Right lobe of liver (tissue), 6 donors: ENCODE measurements at regions not wholly inside any gene's neighbourhood (a gene's known extent, or its start where the extent isn't known, plus 50 kb on each side); places are given as distances from the start of the nearest gene placed in this dataset.

Experiments used
- ATAC-seq, 4 donors: fragments of 200-7000 bp; cut with Tn5 transposase; one replicate each; pipeline ENCODE4 v1.9.1; 2020; ENCODE audit warnings: mild to moderate bottlenecking in 4 of 4, moderate library complexity in 4 of 4
- DNase-seq, 3 donors: peaks; one replicate each; pipeline ENCODE4 v3.0.0-alpha.2; 2020
- H3K27ac ChIP-seq, 3 donors: fragments of 200-600 bp; one replicate each; pipeline ENCODE4 v1.8.0; 2022
- H3K27me3 ChIP-seq, 2 donors: fragments of 200-600 bp; one replicate each; pipeline ENCODE4 v1.8.0; 2022
- H3K36me3 ChIP-seq, 4 donors: fragments of 200-600 bp; sonication (generic) in 1 of 4; one replicate each; pipeline versions ENCODE4 v1.5.1 to v1.8.0; 2017 to 2022; ENCODE audit warnings: control low read depth in 1 of 4
- H3K4me1 ChIP-seq, 4 donors: fragments of 200-600 bp; sonication (generic) in 1 of 4; one replicate each; pipeline versions ENCODE4 v1.5.1 to v1.8.0; 2017 to 2022; ENCODE audit warnings: control low read depth in 1 of 4
- H3K4me3 ChIP-seq, 3 donors: fragments of 200-600 bp; one replicate each; pipeline ENCODE4 v1.8.0; 2022
- H3K9me3 ChIP-seq, 4 donors: fragments of 200-600 bp; sonication (generic) in 1 of 4; one replicate each; pipeline versions ENCODE4 v1.5.1 to v1.8.0; 2017 to 2022; ENCODE audit warnings: control low read depth in 1 of 4
- POLR2A ChIP-seq: fragments of 450-650 bp; IDR thresholded peaks from one replicate; pipeline ENCODE4 v1.6.1; 2017; ENCODE audit warnings: antibody characterized with exemption, mild to moderate bottlenecking
- WGBS: methylation state at CpG from one replicate; pipeline ENCODE4 v1.1.6; 2018; ENCODE audit warnings: low coverage, low lambda C conversion rate; ENCODE audit not compliant: insufficient coverage; ENCODE audit errors: missing lambda C conversion rate; 5-methylcytosine and 5-hydroxymethylcytosine counted together
- intact Hi-C, 2 donors: fragments of 100-400 bp; cut with DNase I; formaldehyde crosslinking; loops; one replicate each; pipeline versions ENCODE4 v1.11.2 to v1.14.1; 2022
- TF ChIP-seq, protein P1 (sequence below), 4 donors: fragments of 200-600 bp in 3 of 4; fragments of 450-650 bp in 1 of 4; IDR thresholded peaks; one replicate each; pipeline versions ENCODE4 v1.5.1 to v1.8.0; 2016 to 2022; ENCODE audit warnings: antibody characterized with exemption in 4 of 4, mild to moderate bottlenecking in 2 of 4
- donor health status: DM: no; HTN: yes; CAD: no.
- donor health status: DM: no; HTN: no; CAD: no.
- donor health status: DM: no; HTN: no; CAD: no.
- donor health status: DM: no; HTN: yes; CAD: no.
- donor health status: DM: no; HTN: yes; CAD: no.

DNA sequence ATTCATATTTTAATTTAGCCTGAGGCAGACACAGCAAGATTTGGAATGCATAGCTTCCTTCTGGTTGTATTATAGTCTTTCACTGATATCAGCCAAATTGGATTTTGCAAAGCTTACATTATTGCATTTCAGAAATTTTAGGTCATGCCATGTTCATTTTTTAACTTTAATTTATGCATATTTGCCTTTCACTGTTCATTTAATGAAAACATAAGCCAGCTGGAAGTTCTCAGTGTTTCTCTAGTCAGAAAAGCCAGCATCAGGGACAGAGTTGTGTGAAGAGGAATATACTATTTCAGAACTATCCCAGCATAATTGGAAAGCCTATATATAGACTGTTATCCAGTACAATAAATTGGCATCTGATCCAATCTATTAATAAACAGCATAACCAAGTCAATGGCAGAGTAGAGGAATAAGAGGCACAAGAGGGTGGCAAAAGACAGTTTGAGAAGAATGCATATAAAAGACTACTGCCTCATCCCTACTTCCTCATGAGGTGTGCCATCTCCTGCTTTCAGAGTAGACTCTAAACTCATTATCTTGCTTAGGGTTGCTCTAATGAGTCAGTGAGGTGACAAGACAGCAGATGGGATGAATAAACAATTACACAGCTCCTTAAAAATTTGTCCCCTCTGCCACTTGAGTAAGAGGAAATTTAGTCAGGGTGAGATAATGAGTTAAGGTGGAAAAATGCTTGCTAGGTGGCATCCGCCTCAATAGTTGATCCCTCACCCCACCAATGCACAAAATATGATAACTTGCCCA lies 159.8 kb upstream of the HCRTR2 start:
- no peaks in the 10 kb centered on the region for H3K36me3 ChIP-seq
- intact Hi-C loops: no loop called here
- WGBS: 42% methylated on average over 1 of the region's 1 CpG
- ATAC-seq: no peak
- H3K27me3 ChIP-seq: no peaks in the 10 kb centered on the region
- TF ChIP-seq, protein P1, sequence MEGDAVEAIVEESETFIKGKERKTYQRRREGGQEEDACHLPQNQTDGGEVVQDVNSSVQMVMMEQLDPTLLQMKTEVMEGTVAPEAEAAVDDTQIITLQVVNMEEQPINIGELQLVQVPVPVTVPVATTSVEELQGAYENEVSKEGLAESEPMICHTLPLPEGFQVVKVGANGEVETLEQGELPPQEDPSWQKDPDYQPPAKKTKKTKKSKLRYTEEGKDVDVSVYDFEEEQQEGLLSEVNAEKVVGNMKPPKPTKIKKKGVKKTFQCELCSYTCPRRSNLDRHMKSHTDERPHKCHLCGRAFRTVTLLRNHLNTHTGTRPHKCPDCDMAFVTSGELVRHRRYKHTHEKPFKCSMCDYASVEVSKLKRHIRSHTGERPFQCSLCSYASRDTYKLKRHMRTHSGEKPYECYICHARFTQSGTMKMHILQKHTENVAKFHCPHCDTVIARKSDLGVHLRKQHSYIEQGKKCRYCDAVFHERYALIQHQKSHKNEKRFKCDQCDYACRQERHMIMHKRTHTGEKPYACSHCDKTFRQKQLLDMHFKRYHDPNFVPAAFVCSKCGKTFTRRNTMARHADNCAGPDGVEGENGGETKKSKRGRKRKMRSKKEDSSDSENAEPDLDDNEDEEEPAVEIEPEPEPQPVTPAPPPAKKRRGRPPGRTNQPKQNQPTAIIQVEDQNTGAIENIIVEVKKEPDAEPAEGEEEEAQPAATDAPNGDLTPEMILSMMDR (IDR thresholded peaks at IDR 0.05): no peak
- TF ChIP-seq POLR2A: no peak
- no peak for DNase-seq
- no peak overlapping the region for H3K4me3 ChIP-seq
- H3K4me1 ChIP-seq: no peaks in the 10 kb centered on the region
- no peaks in the 10 kb centered on the region for H3K9me3 ChIP-seq
- H3K27ac ChIP-seq: no peak overlapping the region

DNA sequence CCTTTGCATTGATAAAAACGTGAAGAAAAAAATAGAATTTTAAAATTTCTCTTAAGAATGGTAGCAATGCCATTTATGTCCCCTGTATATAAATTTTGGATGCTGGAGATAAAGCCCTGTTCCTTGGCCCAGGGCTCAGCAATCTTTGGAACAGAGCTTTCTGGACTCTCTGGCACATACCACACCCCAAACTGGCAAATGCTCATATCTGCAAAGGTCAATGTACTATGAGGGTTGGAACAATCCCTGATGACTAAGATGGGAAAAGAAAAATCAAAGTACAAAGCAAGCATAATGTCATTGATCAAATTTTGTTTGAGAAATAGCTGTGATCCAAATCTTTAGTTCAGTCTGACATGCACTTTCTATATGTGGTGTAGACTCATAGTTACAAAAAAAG lies 158.1 kb upstream of the HCRTR2 start:
- no peak for TF ChIP-seq POLR2A
- TF ChIP-seq, protein P1 (IDR thresholded peaks at IDR 0.05): no peak
- 28% methylated on average over 1 of the region's 1 CpG for WGBS
- Histone ChIP-seq H3K27me3 (no peaks in the 10 kb centered on the region), H3K27ac (no peak overlapping the region), H3K36me3 (no peaks in the 10 kb centered on the region), H3K9me3 (no peaks in the 10 kb centered on the region), H3K4me3 (no peak overlapping the region), H3K4me1 (no peaks in the 10 kb centered on the region)
- intact Hi-C loops: no loop called here
- DNase-seq (no peak), ATAC-seq (peak; percentile 59 to 99 (median 82))

DNA sequence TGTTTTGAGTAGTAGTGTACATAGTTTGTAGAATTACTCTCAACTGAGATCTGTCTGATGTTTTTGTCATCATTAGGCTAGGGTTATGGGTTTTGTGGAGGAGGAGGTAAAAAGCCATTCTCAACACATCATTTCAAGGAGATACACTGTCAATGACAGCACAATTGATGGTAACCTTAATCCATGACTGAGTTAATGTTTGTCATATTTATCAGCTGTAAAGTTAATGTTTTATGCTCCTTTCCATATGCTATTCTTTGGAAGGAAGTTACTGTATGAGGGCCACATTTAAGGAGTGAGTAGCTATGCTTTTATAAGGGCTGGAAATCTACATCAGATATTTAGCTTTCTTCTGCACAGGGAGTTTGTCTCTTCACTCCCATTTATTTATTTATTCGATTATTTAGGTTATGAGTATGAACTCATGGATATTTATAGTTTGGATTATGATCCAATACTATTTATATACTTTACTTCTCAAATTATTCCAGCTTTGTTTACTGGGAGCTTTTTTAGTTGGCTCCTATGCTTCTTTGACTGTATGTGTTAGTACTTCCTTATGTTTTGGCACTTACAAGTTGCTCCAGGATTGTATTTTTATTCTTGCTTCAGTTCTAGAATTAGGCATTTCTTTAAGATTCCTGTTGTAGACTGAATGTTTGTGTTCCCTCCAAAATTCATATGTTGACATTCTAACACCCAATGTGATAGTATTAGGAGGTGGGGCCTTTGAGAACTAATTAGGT lies 156.6 kb upstream of the HCRTR2 start:
- H3K36me3 ChIP-seq: no peaks in the 10 kb centered on the region
- H3K27me3 ChIP-seq: no peaks in the 10 kb centered on the region
- H3K4me1 ChIP-seq: no peaks in the 10 kb centered on the region
- no peak overlapping the region for H3K4me3 ChIP-seq
- no peak for TF ChIP-seq POLR2A
- TF ChIP-seq, protein P1 (IDR thresholded peaks at IDR 0.05): no peak
- WGBS: 11% methylated on average over 1 of the region's 1 CpG
- intact Hi-C loops: no loop called here
- no peak overlapping the region for H3K27ac ChIP-seq
- H3K9me3 ChIP-seq: no peaks in the 10 kb centered on the region
- ATAC-seq (no peak), DNase-seq (no peak)

DNA sequence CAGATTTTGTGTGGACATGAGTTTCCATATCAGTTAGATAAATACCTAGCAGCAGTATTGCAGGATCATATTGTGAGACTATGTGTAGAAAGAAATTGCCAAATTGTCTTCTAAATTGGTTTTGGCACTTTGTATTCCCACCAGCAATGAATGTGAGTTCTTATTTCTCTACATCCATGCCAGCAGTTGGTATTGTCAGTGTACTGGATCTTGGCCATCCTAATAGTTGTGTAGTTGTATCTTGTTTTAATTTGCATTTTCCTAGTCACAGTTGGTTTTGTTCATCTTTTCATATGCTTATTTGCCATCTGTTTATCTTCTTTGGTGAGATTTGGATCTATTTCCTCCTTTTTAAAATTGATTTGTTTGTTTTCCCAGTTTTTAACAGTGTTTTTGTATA lies 154.7 kb upstream of the HCRTR2 start:
- H3K27ac ChIP-seq: no peak overlapping the region
- intact Hi-C loops: no loop called here

More for the DNA sequence above, 154.7 kb upstream of the HCRTR2 start:
- no peak for TF ChIP-seq POLR2A
- TF ChIP-seq, protein P1 (IDR thresholded peaks at IDR 0.05): no peak
- no peaks in the 10 kb centered on the region for H3K4me1 ChIP-seq
- H3K4me3 ChIP-seq: no peak overlapping the region
- DNase-seq (no peak), ATAC-seq (no peak)
- no peaks in the 10 kb centered on the region for H3K36me3 ChIP-seq
- no peaks in the 10 kb centered on the region for H3K27me3 ChIP-seq
- no peaks in the 10 kb centered on the region for H3K9me3 ChIP-seq
